GM18870 (cell line): ENCODE measurements at regions not wholly inside any gene's neighbourhood (a gene's known extent, or its start where the extent isn't known, plus 50 kb on each side); places are given as distances from the start of the nearest gene placed in this dataset.
"Not testable (repeated sequence)": the region's sequence is repeated elsewhere in the genome, so short reads cannot be mapped to it uniquely, and the experiment has no call there.

Experiments used
- ATAC-seq: cut with Tn5 transposase; IDR thresholded peaks from one replicate; pipeline ENCODE4 v1.9.1; 2021; ENCODE audit warnings: moderate library complexity; ENCODE audit not compliant: unreplicated experiment

- ATAC-seq: no peak
These were observed 131.4 kb upstream of the RGS6 start for GRCh38 chr14:71800878-71801277.

GRCh38 chr14:71803539-71804260, 128.5 kb upstream of the RGS6 start:
- ATAC-seq: no peak

GRCh38 chr14:71804992-71805391, 127.2 kb upstream of the RGS6 start:
- no peak for ATAC-seq

GRCh38 chr14:71807049-71807448, 125.2 kb upstream of the RGS6 start:
- ATAC-seq: not testable (repeated sequence)

- not testable (repeated sequence) for ATAC-seq
These were observed 121.4 kb upstream of the RGS6 start for GRCh38 chr14:71810800-71811199.

GRCh38 chr14:71812693-71813092, 119.5 kb upstream of the RGS6 start:
- ATAC-seq: no peak

- ATAC-seq: no peak
These were observed 117.1 kb upstream of the RGS6 start for GRCh38 chr14:71815110-71815509.

- ATAC-seq: no peak
These were observed 107.4 kb upstream of the RGS6 start for GRCh38 chr14:71824816-71825215.

GRCh38 chr14:71833476-71833875, 98.8 kb upstream of the RGS6 start:
- ATAC-seq: no peak

GRCh38 chr14:71834284-71835204, 97.7 kb upstream of the RGS6 start:
- no peak for ATAC-seq

- ATAC-seq: no peak
These were observed 80.0 kb upstream of the RGS6 start for GRCh38 chr14:71852181-71852580.

- no peak for ATAC-seq
These were observed 76.7 kb upstream of the RGS6 start for GRCh38 chr14:71855399-71856036.

- ATAC-seq: no peak
These were observed 75.9 kb upstream of the RGS6 start for GRCh38 chr14:71856199-71856919.

GRCh38 chr14:71863049-71863448, 69.2 kb upstream of the RGS6 start:
- no peak for ATAC-seq

GRCh38 chr14:71863766-71864165, 68.5 kb upstream of the RGS6 start:
- no peak for ATAC-seq
